ENCODE measurements at regions not wholly inside any gene's neighbourhood (a gene's known extent, or its start where the extent isn't known, plus 50 kb on each side); places are given as distances from the start of the nearest gene placed in this dataset.
"Not testable (repeated sequence)": the region's sequence is repeated elsewhere in the genome, so short reads cannot be mapped to it uniquely, and the experiment has no call there.

DNA sequence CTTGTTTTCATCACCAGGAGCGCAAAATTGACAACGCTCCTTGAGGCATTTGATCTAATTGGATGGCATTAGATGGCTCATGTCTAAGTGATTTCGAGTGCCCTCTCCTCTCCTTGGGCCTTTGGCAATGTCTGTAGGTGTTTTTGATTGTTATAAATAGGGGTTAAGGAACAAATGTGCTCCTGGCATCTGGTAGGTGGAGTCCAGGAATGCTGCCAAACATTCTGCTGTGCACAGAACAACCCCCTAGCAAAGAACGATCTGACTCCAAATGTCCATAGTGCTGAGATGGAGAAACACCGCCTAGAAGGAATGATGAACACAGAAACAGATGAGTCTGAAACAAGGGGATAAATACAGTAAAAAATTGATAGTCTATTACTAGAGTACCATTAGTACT is 68.0 kb upstream of the C1QTNF9B start:
- ATAC-seq: no peak
- intact Hi-C loops (cut with DNase I): no loop called here
- WGBS, 2 donors: 58 to 62% methylated on average over 5 of the region's 5 CpGs

DNA sequence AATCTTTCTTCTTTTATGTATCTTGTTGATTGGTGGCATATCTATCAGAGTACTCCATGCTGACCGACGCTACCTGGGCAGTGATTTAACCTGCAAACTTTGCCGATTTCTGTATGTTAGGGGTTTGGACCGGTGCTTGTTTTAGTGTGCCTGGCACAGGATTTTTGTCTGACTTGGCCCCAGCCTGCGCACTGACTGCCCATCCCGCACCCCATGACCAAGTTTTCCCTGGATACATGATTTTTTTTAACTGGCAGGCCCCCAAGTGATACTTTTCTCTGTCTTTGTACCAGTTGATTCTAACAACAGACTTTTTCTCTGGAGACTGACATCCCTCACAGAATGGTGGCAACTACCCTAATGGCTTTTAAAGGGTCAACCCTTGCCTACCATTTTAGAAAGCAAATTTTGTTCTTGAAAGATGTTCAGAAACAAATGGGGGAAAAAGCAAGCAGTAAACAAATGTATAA is 69.0 kb upstream of the C1QTNF9B start:
- Histone ChIP-seq H3K27ac (peak overlapping the region in 1 of 4 donors; percentile 63), H3K9me3 (no peaks in the 10 kb centered on the region), H3K4me1 (peaks cover 14% of the 10 kb centered on the region), H3K36me3 (replicated peaks in 1 of 2; ENCODE audit: insufficient read depth in 1 of 2, low read depth in 2 of 2) (no peaks in the 10 kb centered on the region), H3K27me3 (no peaks in the 10 kb centered on the region), H3K4me3 (no peak overlapping the region)
- WGBS, 2 donors: 60 to 79% methylated on average over 6 of the region's 6 CpGs
- TF ChIP-seq CTCF (IDR thresholded peaks at IDR 0.05) (no peak), POLR2A (IDR thresholded peaks at IDR 0.05) (no peak)
- no peak for ATAC-seq
- intact Hi-C loops (cut with DNase I): no loop called here
- no peak for DNase-seq

More for the DNA sequence above, 68.0 kb upstream of the C1QTNF9B start:
- peaks cover 14% of the 10 kb centered on the region for H3K4me1 ChIP-seq
- H3K4me3 ChIP-seq: no peak overlapping the region
- H3K36me3 ChIP-seq (replicated peaks in 1 of 2; ENCODE audit: insufficient read depth in 1 of 2, low read depth in 2 of 2): no peaks in the 10 kb centered on the region
- H3K9me3 ChIP-seq: no peaks in the 10 kb centered on the region
- DNase-seq: peak in 1 of 4 donors; percentile 23
- H3K27me3 ChIP-seq: no peaks in the 10 kb centered on the region
- peak overlapping the region in 1 of 4 donors; percentile 5 for H3K27ac ChIP-seq
- TF ChIP-seq CTCF (IDR thresholded peaks at IDR 0.05): no peak
- TF ChIP-seq POLR2A (IDR thresholded peaks at IDR 0.05): no peak

DNA sequence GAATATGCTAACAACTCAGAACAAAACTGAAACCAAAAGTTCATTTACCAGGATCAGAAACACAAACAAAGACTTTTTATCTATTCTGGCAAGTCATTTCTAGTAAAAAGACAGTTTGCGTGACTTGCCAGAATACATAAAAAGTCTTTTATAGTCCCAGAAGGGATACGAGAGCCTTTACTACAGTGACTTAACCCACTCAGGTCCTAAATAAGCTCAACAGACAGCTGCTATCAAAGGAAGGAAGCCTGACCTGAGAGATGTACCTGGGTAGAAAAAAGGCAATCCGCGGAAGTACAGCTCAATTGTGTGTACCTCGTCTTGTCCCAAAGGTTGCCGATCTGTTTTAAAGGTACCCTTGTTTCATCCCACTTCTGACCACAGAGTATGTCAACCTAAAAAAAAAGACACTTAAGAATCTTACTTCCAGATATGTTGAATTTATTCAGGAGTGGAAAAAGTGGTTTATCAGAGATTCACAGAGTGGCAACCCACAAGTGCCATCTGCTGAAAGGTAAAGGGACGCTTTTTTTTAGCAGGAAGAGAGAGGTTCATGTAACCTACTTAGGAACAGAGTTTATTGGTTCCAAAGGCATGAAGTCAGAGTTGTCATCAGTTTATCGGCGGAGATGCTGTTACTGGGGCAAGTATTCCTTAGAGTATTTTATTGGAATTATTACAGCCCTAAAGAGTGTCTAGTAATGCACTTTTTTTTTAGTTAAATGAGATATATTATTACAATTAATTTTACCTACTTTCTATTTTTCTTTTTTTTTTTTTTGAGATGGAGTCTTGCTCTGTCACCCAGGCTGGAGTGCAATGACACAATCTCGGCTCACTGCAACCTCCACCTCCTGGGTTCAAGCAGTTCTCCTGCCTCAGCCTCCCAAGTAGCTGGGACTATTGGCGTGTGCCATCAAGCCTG is 69.7 kb upstream of the C1QTNF9B start:
- peak; percentile 42 for ATAC-seq
- 41 to 54% methylated on average over 11 of the region's 11 CpGs for WGBS, 2 donors
- Histone ChIP-seq H3K27ac (peak overlapping the region in 3 of 4 donors; percentile 30 to 63 (median 49)), H3K27me3 (no peaks in the 10 kb centered on the region), H3K4me3 (no peak overlapping the region), H3K36me3 (replicated peaks in 1 of 2; ENCODE audit: insufficient read depth in 1 of 2, low read depth in 2 of 2) (no peaks in the 10 kb centered on the region), H3K9me3 (no peaks in the 10 kb centered on the region), H3K4me1 (peaks cover 14% of the 10 kb centered on the region)
- no peak for DNase-seq
- no peak for TF ChIP-seq CTCF (IDR thresholded peaks at IDR 0.05)
- no peak for TF ChIP-seq POLR2A (IDR thresholded peaks at IDR 0.05)
- intact Hi-C loops (cut with DNase I): no loop called here

DNA sequence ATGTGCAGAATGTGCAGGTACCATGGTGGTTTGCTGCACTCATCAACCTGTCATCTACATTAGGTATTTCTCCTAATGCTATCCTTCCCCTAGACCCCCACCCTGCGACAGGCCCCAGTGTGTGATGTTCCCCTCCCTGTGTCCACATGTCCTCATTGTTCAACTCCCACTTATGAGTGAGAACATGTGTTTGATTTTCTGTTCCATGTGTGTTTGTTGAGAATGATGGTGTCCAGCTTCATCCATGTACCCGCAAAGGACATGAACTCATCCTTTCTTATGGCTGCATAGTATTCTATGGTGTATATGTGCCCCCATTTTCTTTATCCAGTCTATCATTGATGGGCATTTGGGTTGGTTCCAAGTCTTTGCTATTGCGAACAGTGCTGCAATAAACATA is 70.5 kb upstream of the C1QTNF9B start:
- DNase-seq; H3K36me3 ChIP-seq (replicated peaks in 1 of 2; ENCODE audit: insufficient read depth in 1 of 2, low read depth in 2 of 2); ATAC-seq; intact Hi-C loops (cut with DNase I); H3K27me3 ChIP-seq; H3K9me3 ChIP-seq; H3K4me3 ChIP-seq; H3K27ac ChIP-seq: not testable (repeated sequence)
- WGBS, 2 donors: 93 to 95% methylated on average over 3 of the region's 3 CpGs
- peaks cover 14% of the 10 kb centered on the region for H3K4me1 ChIP-seq

- Histone ChIP-seq H3K4me3 (no peak overlapping the region), H3K27ac (no peak overlapping the region), H3K27me3 (no peaks in the 10 kb centered on the region), H3K36me3 (replicated peaks in 1 of 2; ENCODE audit: insufficient read depth in 1 of 2, low read depth in 2 of 2) (no peaks in the 10 kb centered on the region), H3K9me3 (no peaks in the 10 kb centered on the region), H3K4me1 (peaks cover 14% of the 10 kb centered on the region)
- 12 to 13% methylated on average over 4 of the region's 4 CpGs for WGBS, 2 donors
- DNase-seq: no peak
- intact Hi-C loops (cut with DNase I): no loop called here
- peak; percentile 18 for ATAC-seq
- TF ChIP-seq CTCF (IDR thresholded peaks at IDR 0.05) (no peak), POLR2A (IDR thresholded peaks at IDR 0.05) (no peak)
Measured at GRCh38 chr13:23969647-23970046, 72.3 kb upstream of the C1QTNF9B start.
